Spleen (tissue), 7 donors: ENCODE measurements at regions not wholly inside any gene's neighbourhood (a gene's known extent, or its start where the extent isn't known, plus 50 kb on each side); places are given as distances from the start of the nearest gene placed in this dataset.

Experiments
- POLR2A ChIP-seq, 3 donors: fragments of 450-650 bp; IDR thresholded peaks; one replicate each; pipeline ENCODE4 v1.5.1; 2017; ENCODE audit warnings: antibody characterized with exemption in 3 of 3, mild to moderate bottlenecking in 1 of 3
- POLR2AphosphoS5 ChIP-seq, 3 donors: sonication (generic); formaldehyde crosslinking; IDR thresholded peaks; one replicate each; pipeline ENCODE4 v1.5.1; 2017; ENCODE audit warnings: antibody characterized with exemption in 3 of 3
- TF ChIP-seq, protein P1 (sequence below), 11 experiments: fragments of 200-600 bp in 7 of 11; fragments of 450-650 bp in 4 of 11; sonication (generic) in 4 of 11; IDR thresholded peaks in 8 of 11; conservative IDR thresholded peaks in 3 of 11; 1 replicate in 7 of 11; 2 replicates in 4 of 11; pipeline versions ENCODE4 v1.4.0 to v1.8.0; 2016 to 2021; ENCODE audit warnings: antibody characterized with exemption in 11 of 11, inconsistent platforms in 4 of 11, mild to moderate bottlenecking in 1 of 11
- donor health status: DM: no; HTN: no; CAD: no; lungs with moderate emphysema.
- donor health status: DM: no; HTN: no; CAD: no.
- donor health status: DM: no; HTN: no; CAD: no.

DNA sequence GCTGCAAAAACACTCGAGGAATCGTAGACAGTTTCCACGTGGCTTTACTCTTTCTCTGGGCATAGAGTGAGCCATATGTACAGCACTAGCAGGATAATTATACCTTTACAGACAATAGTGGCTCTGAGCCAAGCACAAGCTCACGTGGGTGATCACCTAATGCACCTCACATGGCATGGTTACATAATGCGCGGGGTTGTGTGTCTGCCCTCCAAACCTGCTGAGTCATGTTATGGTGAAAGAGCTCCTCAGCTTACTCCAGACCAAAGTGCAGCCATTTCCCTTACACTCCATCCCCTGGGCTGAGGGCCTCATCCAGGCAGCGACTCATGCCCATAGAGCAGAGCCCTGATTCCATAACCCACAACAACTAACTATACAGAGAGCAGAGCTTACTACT, 1458.4 kb upstream of the CADM2 start:
- TF ChIP-seq, protein P1, sequence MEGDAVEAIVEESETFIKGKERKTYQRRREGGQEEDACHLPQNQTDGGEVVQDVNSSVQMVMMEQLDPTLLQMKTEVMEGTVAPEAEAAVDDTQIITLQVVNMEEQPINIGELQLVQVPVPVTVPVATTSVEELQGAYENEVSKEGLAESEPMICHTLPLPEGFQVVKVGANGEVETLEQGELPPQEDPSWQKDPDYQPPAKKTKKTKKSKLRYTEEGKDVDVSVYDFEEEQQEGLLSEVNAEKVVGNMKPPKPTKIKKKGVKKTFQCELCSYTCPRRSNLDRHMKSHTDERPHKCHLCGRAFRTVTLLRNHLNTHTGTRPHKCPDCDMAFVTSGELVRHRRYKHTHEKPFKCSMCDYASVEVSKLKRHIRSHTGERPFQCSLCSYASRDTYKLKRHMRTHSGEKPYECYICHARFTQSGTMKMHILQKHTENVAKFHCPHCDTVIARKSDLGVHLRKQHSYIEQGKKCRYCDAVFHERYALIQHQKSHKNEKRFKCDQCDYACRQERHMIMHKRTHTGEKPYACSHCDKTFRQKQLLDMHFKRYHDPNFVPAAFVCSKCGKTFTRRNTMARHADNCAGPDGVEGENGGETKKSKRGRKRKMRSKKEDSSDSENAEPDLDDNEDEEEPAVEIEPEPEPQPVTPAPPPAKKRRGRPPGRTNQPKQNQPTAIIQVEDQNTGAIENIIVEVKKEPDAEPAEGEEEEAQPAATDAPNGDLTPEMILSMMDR (IDR thresholded peaks at IDR 0.05 in 8 of 11, conservative IDR thresholded peaks at IDR 0.05 in 3 of 11): no peak
- TF ChIP-seq POLR2A (IDR thresholded peaks at IDR 0.05): no peak
- no peak for TF ChIP-seq POLR2AphosphoS5 (IDR thresholded peaks at IDR 0.05)
